ENCODE measurements at regions not wholly inside any gene's neighbourhood (a gene's known extent, or its start where the extent isn't known, plus 50 kb on each side); places are given as distances from the start of the nearest gene placed in this dataset.
A peak's percentile ranks its signal among the peaks of the same experiment; 100 is the strongest.
"Not testable (repeated sequence)": the region's sequence is repeated elsewhere in the genome, so short reads cannot be mapped to it uniquely, and the experiment has no call there.

GRCh38 chr1:64363111-64363510 lies 106.8 kb upstream of the CACHD1 start:
- DNase-seq, result no peak

GRCh38 chr1:64363616-64364015 lies 106.3 kb upstream of the CACHD1 start:
- DNase-seq, result no peak

- DNase-seq, result no peak
These were observed 103.1 kb upstream of the CACHD1 start for GRCh38 chr1:64366821-64367220.

GRCh38 chr1:64368344-64368743 lies 101.6 kb upstream of the CACHD1 start:
- DNase-seq, result no peak

- DNase-seq, result no peak
These were observed 91.1 kb upstream of the CACHD1 start for GRCh38 chr1:64378826-64379225.

GRCh38 chr1:64387389-64388285 lies 82.3 kb upstream of the CACHD1 start:
- no peak for DNase-seq

GRCh38 chr1:64388336-64388735 lies 81.6 kb upstream of the CACHD1 start:
- no peak for DNase-seq

GRCh38 chr1:64392109-64392508 lies 77.8 kb upstream of the CACHD1 start:
- DNase-seq, result no peak

GRCh38 chr1:64393790-64394189 lies 76.1 kb upstream of the CACHD1 start:
- no peak for DNase-seq

GRCh38 chr1:64396817-64397216 lies 73.1 kb upstream of the CACHD1 start:
- peak in 1 of 4 experiments; percentile 11 for DNase-seq

GRCh38 chr1:64397541-64397940 lies 72.4 kb upstream of the CACHD1 start:
- no peak for DNase-seq

- DNase-seq, result no peak
These were observed 71.0 kb upstream of the CACHD1 start for GRCh38 chr1:64398936-64399335.

GRCh38 chr1:64401285-64401684 lies 68.6 kb upstream of the CACHD1 start:
- DNase-seq, result no peak

GRCh38 chr1:64403331-64403730 lies 66.6 kb upstream of the CACHD1 start:
- DNase-seq, result no peak

GRCh38 chr1:64404202-64404601 lies 65.7 kb upstream of the CACHD1 start:
- DNase-seq, result no peak

- DNase-seq, result no peak
These were observed 64.1 kb upstream of the CACHD1 start for GRCh38 chr1:64405833-64406232.

- DNase-seq, result no peak
These were observed 59.7 kb upstream of the CACHD1 start for GRCh38 chr1:64410217-64410616.

- DNase-seq, result not testable (repeated sequence)
These were observed 54.9 kb upstream of the CACHD1 start for GRCh38 chr1:64414855-64415546.

- no peak for DNase-seq
These were observed 52.1 kb upstream of the CACHD1 start for GRCh38 chr1:64417803-64418202.
